OCI-LY3 (cell line): ENCODE measurements at regions not wholly inside any gene's neighbourhood (a gene's known extent, or its start where the extent isn't known, plus 50 kb on each side); places are given as distances from the start of the nearest gene placed in this dataset.

Experiments used
- EZH2phosphoT487 ChIP-seq: fragments of 200-600 bp; shearing (Covaris generic); IDR thresholded peaks from 2 replicates; pipeline ENCODE4 v1.6.1; 2018; ENCODE audit warnings: antibody characterized with exemption, mixed run types, low read depth
- TF ChIP-seq, protein P1 (sequence below): fragments of 200-600, 300-600 bp; sonication (generic); IDR thresholded peaks from 2 replicates; pipeline ENCODE4 v1.5.1; 2014; ENCODE audit warnings: antibody characterized with exemption, low read length, low read depth

DNA sequence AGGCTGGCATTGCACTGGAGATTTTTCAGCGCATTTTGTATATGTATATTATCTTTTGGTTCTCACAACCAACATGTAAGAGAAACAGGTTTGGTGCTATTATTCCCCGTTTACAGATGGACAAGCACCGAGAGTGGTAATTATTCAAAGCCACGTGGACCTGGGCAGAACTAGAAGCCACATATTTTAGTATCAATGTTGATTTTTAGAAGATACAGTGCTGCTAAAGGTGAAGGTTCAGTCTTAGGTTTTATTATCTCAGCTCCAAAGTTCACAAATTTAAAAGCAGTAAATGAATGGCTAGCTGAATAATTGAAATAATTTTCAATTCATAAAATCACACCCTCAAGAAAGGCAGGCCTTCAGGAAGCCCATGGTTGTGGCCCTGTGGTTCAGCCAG lies 400.6 kb upstream of the ID2 start:
- TF ChIP-seq, protein P1, sequence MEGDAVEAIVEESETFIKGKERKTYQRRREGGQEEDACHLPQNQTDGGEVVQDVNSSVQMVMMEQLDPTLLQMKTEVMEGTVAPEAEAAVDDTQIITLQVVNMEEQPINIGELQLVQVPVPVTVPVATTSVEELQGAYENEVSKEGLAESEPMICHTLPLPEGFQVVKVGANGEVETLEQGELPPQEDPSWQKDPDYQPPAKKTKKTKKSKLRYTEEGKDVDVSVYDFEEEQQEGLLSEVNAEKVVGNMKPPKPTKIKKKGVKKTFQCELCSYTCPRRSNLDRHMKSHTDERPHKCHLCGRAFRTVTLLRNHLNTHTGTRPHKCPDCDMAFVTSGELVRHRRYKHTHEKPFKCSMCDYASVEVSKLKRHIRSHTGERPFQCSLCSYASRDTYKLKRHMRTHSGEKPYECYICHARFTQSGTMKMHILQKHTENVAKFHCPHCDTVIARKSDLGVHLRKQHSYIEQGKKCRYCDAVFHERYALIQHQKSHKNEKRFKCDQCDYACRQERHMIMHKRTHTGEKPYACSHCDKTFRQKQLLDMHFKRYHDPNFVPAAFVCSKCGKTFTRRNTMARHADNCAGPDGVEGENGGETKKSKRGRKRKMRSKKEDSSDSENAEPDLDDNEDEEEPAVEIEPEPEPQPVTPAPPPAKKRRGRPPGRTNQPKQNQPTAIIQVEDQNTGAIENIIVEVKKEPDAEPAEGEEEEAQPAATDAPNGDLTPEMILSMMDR: no peak
- no peak for TF ChIP-seq EZH2phosphoT487
